K562 (cell line): ENCODE measurements at regions not wholly inside any gene's neighbourhood (a gene's known extent, or its start where the extent isn't known, plus 50 kb on each side); places are given as distances from the start of the nearest gene placed in this dataset.

ENCODE experiments used
- MTA3 ChIP-seq: fragments of 450-650 bp; formaldehyde crosslinking; IDR thresholded peaks from 2 replicates; pipeline ENCODE4 v1.6.1; 2017; ENCODE audit warnings: mild to moderate bottlenecking, borderline replicate concordance
- YY1 ChIP-seq, 3 experiments: IDR thresholded peaks; 2 replicates each; pipeline ENCODE4 v1.6.1; 2011; ENCODE audit warnings: low read length in 2 of 3, mild to moderate bottlenecking in 2 of 3, moderate library complexity in 2 of 3, borderline replicate concordance in 1 of 3, control low read depth in 1 of 3, low read depth in 1 of 3; ENCODE audit not compliant: insufficient read depth in 3 of 3, insufficient replicate concordance in 2 of 3, control insufficient read depth in 1 of 3, insufficient read length in 1 of 3; ENCODE audit errors: extremely low read depth in 1 of 3

GRCh38 chr12:91654087-91654486, 471.5 kb upstream of the DCN start:
- TF ChIP-seq MTA3 (no peak), YY1 (IDR thresholded peaks at IDR 0.05; ENCODE audit: borderline replicate concordance in 1 of 3, control insufficient read depth in 1 of 3, extremely low read depth in 1 of 3, insufficient read depth in 3 of 3, insufficient read length in 1 of 3, insufficient replicate concordance in 2 of 3, low read depth in 1 of 3, low read length in 2 of 3) (no peak)
